ENCODE measurements at regions not wholly inside any gene's neighbourhood (a gene's known extent, or its start where the extent isn't known, plus 50 kb on each side); places are given as distances from the start of the nearest gene placed in this dataset.

- TF ChIP-seq CTCF (IDR thresholded peaks at IDR 0.05): no peak
Observed at GRCh38 chr4:133403913-133404312, 254.8 kb downstream of the PCDH10 start.

- no peak for TF ChIP-seq CTCF (IDR thresholded peaks at IDR 0.05)
Observed at GRCh38 chr4:133402616-133403015, 253.5 kb downstream of the PCDH10 start.

GRCh38 chr4:133394971-133395627 lies 246.0 kb downstream of the PCDH10 start:
- TF ChIP-seq CTCF (IDR thresholded peaks at IDR 0.05): no peak

- no peak for TF ChIP-seq CTCF (IDR thresholded peaks at IDR 0.05)
Observed at GRCh38 chr4:133390198-133390855, 241.2 kb downstream of the PCDH10 start.

- TF ChIP-seq CTCF (IDR thresholded peaks at IDR 0.05): no peak
Observed at GRCh38 chr4:133389029-133389428, 239.9 kb downstream of the PCDH10 start.

- TF ChIP-seq CTCF (IDR thresholded peaks at IDR 0.05): no peak
Observed at GRCh38 chr4:133385161-133385954, 236.3 kb downstream of the PCDH10 start.

GRCh38 chr4:133379681-133380438 lies 230.8 kb downstream of the PCDH10 start:
- no peak for TF ChIP-seq CTCF (IDR thresholded peaks at IDR 0.05)
